ENCODE measurements at regions not wholly inside any gene's neighbourhood (a gene's known extent, or its start where the extent isn't known, plus 50 kb on each side); places are given as distances from the start of the nearest gene placed in this dataset.
A peak's percentile ranks its signal among the peaks of the same experiment; 100 is the strongest.
"Not testable (repeated sequence)": the region's sequence is repeated elsewhere in the genome, so short reads cannot be mapped to it uniquely, and the experiment has no call there.

DNA sequence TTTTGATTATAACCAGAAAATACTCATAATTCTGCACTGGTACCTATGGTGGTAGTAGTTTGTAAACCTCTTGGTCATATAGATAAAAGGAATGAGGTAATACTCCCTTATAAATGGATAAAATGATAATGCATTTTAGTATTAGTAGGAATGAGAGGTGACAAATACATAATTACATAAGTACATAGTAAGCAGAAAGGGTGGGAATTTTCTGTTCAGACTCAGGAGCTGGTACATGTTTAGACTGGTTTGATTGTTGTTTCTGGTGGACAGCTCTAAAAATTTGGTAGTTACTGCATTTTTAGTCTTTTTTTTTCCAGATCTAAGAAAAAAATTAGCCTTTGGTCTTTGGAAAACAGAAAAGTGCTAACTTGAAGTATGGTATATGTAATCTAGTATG lies 70.4 kb upstream of the AGA start:
- no peak overlapping the region for H3K4me3 ChIP-seq (ENCODE audit: low read depth, low read length)
- no peak for DNase-seq (ENCODE audit: low read depth)
- TF ChIP-seq, protein P1, sequence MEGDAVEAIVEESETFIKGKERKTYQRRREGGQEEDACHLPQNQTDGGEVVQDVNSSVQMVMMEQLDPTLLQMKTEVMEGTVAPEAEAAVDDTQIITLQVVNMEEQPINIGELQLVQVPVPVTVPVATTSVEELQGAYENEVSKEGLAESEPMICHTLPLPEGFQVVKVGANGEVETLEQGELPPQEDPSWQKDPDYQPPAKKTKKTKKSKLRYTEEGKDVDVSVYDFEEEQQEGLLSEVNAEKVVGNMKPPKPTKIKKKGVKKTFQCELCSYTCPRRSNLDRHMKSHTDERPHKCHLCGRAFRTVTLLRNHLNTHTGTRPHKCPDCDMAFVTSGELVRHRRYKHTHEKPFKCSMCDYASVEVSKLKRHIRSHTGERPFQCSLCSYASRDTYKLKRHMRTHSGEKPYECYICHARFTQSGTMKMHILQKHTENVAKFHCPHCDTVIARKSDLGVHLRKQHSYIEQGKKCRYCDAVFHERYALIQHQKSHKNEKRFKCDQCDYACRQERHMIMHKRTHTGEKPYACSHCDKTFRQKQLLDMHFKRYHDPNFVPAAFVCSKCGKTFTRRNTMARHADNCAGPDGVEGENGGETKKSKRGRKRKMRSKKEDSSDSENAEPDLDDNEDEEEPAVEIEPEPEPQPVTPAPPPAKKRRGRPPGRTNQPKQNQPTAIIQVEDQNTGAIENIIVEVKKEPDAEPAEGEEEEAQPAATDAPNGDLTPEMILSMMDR (IDR thresholded peaks at IDR 0.05; ENCODE audit: insufficient read depth, low read depth, low read length): no peak

DNA sequence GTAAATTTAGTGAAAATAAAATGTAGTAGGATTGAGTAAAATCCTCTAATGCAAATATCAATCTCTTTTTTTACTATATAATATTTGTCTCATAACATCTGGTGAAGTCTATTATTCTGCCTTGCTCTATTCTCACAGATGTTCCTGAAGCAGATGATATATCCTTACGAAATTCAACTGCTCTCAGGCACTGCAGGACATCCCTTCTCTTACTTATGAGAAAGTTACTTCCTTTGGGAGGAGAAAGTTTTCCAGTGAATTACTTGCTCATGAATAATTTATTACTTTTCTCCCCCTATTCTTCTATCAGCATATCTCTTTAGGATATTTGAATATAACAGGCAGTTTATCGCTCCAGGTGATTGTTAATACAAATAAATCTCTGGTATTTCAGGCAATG lies 75.6 kb upstream of the AGA start:
- no peak for DNase-seq (ENCODE audit: low read depth)
- no peak overlapping the region for H3K4me3 ChIP-seq (ENCODE audit: low read depth, low read length)
- TF ChIP-seq, protein P1 (IDR thresholded peaks at IDR 0.05; ENCODE audit: insufficient read depth, low read depth, low read length): no peak

DNA sequence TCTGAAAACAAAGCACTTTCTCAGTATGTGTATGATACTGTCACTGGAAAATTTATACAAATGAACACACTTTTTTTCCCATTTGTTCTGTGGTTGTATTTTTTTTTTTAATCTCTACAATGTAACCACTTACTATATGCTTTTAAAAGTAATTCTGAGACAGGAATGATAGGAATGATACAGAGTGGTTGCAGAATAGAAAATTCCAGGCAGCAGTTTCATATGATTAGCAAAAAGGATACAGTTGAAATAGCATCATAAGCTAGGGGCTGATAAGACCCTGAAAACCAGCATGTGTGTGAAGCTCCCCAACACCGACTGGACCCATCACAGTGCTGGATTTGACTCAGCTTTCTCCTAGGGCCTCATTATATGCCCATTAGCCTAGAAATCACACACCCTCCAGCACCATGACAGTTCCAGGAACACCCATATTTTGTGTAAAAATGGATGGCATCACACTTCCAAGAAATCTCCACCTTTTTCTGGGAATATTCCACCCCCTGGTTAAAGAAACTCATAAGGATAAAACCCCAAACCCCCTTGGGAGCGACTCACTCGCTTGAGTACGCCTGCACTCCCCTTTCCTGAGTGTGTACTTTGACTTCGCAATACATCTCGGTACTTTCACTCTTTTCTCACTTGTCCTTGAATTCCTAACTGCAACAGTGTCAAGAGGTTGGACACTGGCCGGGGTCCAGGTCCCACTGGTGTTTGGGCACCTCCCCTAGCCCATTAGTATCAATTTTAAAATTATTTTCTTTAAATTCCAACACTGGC lies 77.4 kb upstream of the AGA start:
- H3K4me3 ChIP-seq (ENCODE audit: low read depth, low read length): no peak overlapping the region
- TF ChIP-seq, protein P1 (IDR thresholded peaks at IDR 0.05; ENCODE audit: insufficient read depth, low read depth, low read length): no peak
- DNase-seq (ENCODE audit: low read depth): no peak

DNA sequence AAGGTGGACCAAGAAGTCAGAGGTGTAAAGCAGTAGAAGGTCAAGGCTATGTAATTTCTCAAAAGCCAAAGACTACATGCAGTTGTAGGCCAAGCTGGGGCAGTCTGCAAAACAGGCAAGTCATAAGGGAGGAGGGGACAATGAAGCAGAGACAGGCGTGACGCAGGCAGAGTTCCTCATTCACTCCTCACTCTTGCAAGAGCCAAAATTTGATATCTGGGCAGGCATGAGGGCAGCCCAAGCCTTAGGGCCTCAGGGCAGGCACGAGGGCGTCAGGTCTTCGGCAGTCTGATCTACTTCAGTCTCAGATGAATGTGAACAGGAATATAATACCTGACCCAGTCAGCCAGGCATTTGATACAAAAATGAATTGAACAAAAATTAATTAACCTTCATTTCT lies 86.4 kb upstream of the AGA start:
- no peak for DNase-seq (ENCODE audit: low read depth)
- TF ChIP-seq, protein P1 (IDR thresholded peaks at IDR 0.05; ENCODE audit: insufficient read depth, low read depth, low read length): no peak
- no peak overlapping the region for H3K4me3 ChIP-seq (ENCODE audit: low read depth, low read length)

DNA sequence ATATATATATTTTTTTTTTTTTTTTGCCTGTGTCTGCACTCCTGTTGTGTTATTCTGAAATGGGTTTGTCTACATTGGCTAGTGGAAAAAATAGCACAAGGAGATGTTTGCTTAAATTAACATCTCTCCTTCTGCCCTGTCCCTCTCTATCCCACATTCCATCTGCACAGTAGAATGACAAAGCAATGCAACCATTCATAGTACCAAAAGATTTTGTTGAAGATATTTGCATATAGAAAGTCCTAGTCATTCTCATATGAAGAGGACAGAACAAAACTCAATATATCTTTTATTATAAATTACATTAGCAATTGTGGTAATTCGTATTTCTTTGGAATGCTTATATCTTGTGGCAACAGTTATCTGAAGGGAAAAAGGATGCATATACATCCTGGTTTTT lies 88.3 kb upstream of the AGA start:
- no peak for DNase-seq (ENCODE audit: low read depth)
- H3K4me3 ChIP-seq (ENCODE audit: low read depth, low read length): no peak overlapping the region
- TF ChIP-seq, protein P1 (IDR thresholded peaks at IDR 0.05; ENCODE audit: insufficient read depth, low read depth, low read length): no peak

DNA sequence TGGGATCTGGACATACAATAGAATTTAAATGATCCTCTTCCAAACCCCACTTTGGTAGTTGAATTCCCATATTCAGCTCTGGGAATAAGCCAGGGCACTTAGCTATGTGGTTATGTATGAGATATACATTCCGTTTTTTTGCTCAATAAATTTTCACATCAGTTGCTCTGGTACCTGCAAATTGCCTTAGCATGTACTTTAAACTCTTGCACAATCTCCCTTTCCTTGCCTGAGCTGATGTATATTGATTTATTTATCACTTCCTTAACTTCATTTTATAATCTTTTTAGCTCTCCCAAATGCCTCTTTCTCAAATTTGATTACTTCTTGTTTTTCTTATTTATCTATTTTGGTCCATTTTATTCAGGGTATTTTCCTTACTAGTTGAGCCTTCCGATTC lies 90.1 kb upstream of the AGA start:
- DNase-seq (ENCODE audit: low read depth): no peak
- TF ChIP-seq, protein P1 (IDR thresholded peaks at IDR 0.05; ENCODE audit: insufficient read depth, low read depth, low read length): no peak
- H3K4me3 ChIP-seq (ENCODE audit: low read depth, low read length): no peak overlapping the region

DNA sequence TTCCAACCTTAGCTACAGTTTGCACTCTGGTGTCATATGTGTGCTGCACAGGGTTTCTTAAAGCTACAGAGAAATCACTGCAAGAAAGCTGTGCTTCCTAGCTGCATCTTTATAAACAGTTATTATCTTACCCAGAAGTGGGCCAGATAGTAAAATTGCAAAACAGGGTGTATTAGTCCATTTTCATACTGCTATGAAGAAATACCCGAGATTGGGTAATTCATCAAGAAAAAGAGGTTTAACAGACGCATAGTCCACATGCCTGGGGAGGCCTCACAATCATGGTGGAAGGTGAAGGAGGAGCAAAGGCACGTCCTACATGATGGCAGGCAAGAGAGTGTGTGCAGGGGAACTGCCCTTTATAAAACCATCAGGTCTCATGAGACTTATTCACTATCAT lies 92.6 kb upstream of the AGA start:
- H3K4me3 ChIP-seq (ENCODE audit: low read depth, low read length): not testable (repeated sequence)
- DNase-seq (ENCODE audit: low read depth): peak; percentile 80
